Activated naive CD4-positive, alpha-beta T cell treated with anti-CD3 and anti-CD28 coated beads, Interleukin-2, amount 50 U/mL, for 72 hours (primary cell): ENCODE measurements at regions not wholly inside any gene's neighbourhood (a gene's known extent, or its start where the extent isn't known, plus 50 kb on each side); places are given as distances from the start of the nearest gene placed in this dataset.
"Not testable (repeated sequence)": the region's sequence is repeated elsewhere in the genome, so short reads cannot be mapped to it uniquely, and the experiment has no call there.

ENCODE experiments used
- ATAC-seq, 2 donors: fragments of 150-1000 bp; cut with Tn5 transposase; 2 replicates each; pipeline ENCODE4 v1.10.0; 2021; ENCODE audit warnings: mild to moderate bottlenecking in 2 of 2, moderate library complexity in 2 of 2
- DNase-seq, 2 donors: peaks; one replicate each; pipeline ENCODE4 v3.0.0; 2021 to 2022; ENCODE audit warnings: low spot score in 2 of 2
- H3K27ac Mint-ChIP-seq, 2 donors: one replicate each; pipeline ENCODE4 v1.8.0; 2022; ENCODE audit warnings: mild to moderate bottlenecking in 2 of 2, mixed read lengths in 2 of 2
- H3K36me3 Mint-ChIP-seq, 2 donors: one replicate each; pipeline ENCODE4 v1.8.0; 2022; ENCODE audit warnings: mixed read lengths in 2 of 2
- H3K9me3 Mint-ChIP-seq, 2 donors: one replicate each; pipeline ENCODE4 v1.8.0; 2022; ENCODE audit warnings: mixed read lengths in 2 of 2

DNA sequence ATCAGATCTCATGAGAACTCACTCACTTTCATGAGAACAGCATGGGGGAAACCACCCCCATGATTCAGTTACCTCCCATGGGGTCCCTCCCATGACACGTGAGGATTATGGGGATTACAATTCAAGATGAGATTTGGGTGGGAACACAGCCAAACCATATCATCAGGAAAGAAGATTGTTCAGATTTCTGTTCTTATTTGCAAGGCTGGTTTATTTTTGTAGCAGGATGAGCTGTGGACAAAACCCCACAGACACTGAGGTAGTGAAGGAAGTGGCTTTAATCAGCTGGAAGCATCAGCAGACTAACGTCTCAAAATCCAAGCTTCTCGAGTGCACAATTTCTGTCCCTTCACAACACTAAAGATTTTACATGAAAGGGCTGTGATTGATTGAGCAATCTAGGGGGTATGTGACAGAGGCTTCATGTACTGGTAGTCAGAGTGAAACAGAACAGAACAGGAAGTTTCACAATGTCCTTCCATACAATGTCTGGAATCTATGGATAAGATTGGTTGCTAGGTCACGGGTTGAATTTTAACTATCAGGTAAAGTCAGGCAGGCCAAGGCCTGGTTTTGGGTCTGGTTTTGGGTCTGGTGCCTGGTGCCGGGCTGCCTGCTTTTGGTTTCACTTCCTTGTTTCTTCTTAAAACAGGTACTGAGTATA lies 91.3 kb upstream of the ZNF366 start:
- no peaks in the 10 kb centered on the region for H3K36me3 Mint-ChIP-seq
- H3K27ac Mint-ChIP-seq: peak overlapping the region in 1 of 2 donors; percentile 30
- ATAC-seq (no peak), DNase-seq (no peak)
- H3K9me3 Mint-ChIP-seq: peaks cover 0 to 11% of the 10 kb centered on the region in 2 donors

GRCh38 chr5:72597456-72597948 lies 90.3 kb upstream of the ZNF366 start:
- DNase-seq: no peak
- Mint-ChIP-seq H3K9me3 (peaks cover 0 to 11% of the 10 kb centered on the region in 2 donors), H3K27ac (no peak overlapping the region), H3K36me3 (no peaks in the 10 kb centered on the region)
- no peak for ATAC-seq

DNA sequence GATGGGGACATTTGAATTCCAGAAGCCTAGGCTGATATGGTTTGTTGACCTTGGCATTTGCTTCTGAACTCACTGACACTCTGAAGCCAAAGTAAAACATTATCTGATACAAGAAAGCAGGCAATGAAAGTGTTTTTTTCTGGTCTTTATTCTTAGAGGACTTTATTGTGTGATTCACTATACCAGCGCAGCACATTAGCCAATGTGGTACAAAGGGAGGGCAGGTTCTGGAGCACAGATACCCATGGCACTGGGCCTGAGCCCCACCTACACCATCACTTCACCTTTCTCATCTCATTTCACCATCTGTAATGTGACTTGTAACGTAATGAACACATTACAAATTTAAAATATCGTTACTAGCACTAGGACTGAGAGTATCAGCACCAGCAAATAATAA lies 89.7 kb upstream of the ZNF366 start:
- Mint-ChIP-seq H3K27ac (no peak overlapping the region), H3K36me3 (no peaks in the 10 kb centered on the region), H3K9me3 (peaks cover 0 to 11% of the 10 kb centered on the region in 2 donors)
- ATAC-seq (no peak), DNase-seq (no peak)

GRCh38 chr5:72588640-72589039 lies 81.4 kb upstream of the ZNF366 start:
- no peaks in the 10 kb centered on the region for H3K36me3 Mint-ChIP-seq
- peaks cover 0 to 7% of the 10 kb centered on the region in 2 donors for H3K9me3 Mint-ChIP-seq
- H3K27ac Mint-ChIP-seq: no peak overlapping the region
- ATAC-seq: no peak
- no peak for DNase-seq

DNA sequence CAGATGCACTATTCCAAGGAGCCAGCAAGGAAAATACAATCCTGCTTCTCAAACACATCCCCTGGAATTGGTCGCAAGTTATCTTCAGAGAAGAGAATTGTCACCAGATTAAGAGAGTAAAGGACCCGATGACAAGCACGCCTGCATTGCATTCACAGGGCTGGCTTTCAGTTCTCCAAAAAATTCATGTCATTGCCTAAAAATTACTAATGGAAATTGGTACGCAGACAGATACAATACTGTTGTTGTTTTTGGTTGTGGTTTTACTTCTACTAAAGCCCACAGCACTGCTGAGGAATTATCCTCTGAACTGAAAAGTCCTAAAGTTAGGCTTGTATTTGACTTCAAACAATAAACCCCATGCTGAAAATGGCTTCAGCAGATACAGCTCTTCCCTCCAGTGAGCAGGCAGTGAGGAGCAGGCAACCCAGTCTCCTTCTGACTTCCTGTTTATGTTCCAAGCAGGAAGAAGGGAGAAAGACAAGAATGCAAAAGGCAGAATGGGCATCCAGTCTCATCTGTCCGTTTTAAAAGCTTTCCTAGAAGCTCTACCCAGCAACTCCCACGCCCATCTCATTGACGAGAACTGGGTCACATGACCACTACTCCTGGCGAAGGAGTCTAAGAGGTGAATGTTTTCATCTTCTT lies 80.6 kb upstream of the ZNF366 start:
- peaks cover 0 to under 1% of the 10 kb centered on the region in 2 donors for H3K36me3 Mint-ChIP-seq
- DNase-seq: no peak
- peaks cover 0 to 11% of the 10 kb centered on the region in 2 donors for H3K9me3 Mint-ChIP-seq

DNA sequence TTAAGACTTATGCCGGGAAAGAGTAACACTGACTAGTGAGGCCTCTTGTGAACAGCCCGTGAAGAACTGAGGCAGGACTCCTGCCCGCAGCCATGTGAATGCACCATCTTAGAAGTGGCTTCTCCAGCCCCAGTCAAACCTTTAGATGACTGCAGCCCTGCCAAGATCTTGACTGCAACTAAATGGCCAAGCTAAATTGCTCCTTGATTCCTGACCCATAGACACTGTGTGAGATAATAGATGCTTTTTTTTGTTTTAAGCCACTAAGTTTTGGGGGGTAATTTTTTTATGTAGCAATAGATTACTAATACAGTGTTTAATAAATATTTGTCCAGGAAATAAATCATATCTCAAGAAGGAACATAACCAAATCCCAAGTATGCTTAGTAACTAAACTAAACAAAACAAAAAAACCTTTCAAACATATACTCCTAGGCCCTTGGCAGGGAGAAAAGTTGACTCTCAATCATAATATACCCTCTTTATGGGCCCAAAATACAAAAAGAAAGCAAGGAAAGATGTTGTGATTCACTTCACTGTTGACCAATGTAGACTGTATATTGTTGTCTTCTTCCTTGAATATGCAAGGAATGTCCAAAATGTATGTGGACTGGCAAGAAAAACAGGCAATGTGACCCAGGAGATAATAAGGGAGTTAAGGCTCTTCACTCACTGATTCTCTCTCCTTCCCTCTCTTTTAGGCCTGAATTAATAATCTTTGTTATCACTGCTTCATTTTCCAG lies 79.7 kb upstream of the ZNF366 start:
- H3K9me3 Mint-ChIP-seq: peaks cover 3 to 11% of the 10 kb centered on the region in 2 donors
- ATAC-seq (no peak), DNase-seq (no peak)
- H3K36me3 Mint-ChIP-seq: peaks cover 0 to 5% of the 10 kb centered on the region in 2 donors
- H3K27ac Mint-ChIP-seq: no peak overlapping the region

More for the DNA sequence above, 80.6 kb upstream of the ZNF366 start:
- H3K27ac Mint-ChIP-seq: no peak overlapping the region
- no peak for ATAC-seq

DNA sequence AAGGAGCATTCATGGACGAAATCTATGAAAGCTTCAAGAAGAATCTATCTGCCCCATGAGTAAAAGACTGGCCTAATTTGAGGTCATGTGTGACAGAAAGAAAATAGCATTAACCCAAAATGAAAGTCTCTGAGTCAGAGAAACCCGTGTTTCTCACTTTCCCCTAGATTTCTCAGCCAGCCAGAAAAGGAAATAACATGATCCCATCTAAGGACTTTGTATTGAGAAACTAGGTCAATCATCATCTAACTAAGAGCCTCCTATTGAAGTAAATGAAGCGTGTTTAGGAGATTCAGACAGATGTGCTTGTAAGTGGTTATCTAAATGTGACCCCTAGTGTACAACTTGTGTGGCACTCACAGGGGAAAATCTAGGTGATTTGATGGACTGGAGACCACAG lies 77.3 kb upstream of the ZNF366 start:
- Mint-ChIP-seq H3K27ac (no peak overlapping the region), H3K9me3 (peaks cover 6 to 12% of the 10 kb centered on the region in 2 donors), H3K36me3 (peaks cover 3 to 10% of the 10 kb centered on the region in 2 donors)
- DNase-seq: no peak
- peak; percentile 29 to 96 for ATAC-seq

GRCh38 chr5:72579290-72579689 lies 72.1 kb upstream of the ZNF366 start:
- not testable (repeated sequence) for H3K27ac Mint-ChIP-seq, ATAC-seq, DNase-seq
- peaks cover 21 to 30% of the 10 kb centered on the region in 2 donors for H3K9me3 Mint-ChIP-seq
- H3K36me3 Mint-ChIP-seq: peaks cover 20 to 33% of the 10 kb centered on the region in 2 donors

- Mint-ChIP-seq H3K36me3 (peaks cover 6 to 12% of the 10 kb centered on the region in 2 donors), H3K9me3 (peaks cover 6 to 13% of the 10 kb centered on the region in 2 donors), H3K27ac (no peak overlapping the region)
- ATAC-seq (no peak), DNase-seq (no peak)
Observed at GRCh38 chr5:72572236-72572765, 65.1 kb upstream of the ZNF366 start.

DNA sequence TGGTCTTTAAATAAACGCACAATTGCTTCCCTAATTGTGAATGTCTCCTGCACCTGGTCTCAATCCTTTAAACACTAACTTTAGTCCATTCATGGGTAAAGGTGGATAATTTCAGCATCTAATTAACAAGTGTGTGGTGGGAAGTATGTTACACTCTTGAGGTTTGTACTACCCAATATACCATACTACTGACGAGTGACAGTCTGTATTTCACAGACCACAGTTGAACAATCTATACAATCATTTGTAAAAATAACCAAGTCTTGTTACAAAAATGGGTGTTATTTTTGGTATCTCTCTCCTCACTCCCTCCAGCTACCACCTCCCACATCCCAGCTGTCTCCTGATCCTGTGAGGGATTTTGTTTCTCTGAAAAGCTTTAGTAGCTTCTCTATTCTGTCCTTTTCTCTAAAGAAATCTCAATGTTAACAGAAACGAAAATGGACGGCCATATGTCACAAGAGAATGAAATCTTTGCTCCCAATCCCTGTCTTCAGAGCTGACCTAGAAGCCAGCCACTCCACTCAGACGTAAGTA lies 62.3 kb upstream of the ZNF366 start:
- ATAC-seq (no peak), DNase-seq (no peak)
- Mint-ChIP-seq H3K27ac (no peak overlapping the region), H3K9me3 (no peaks in the 10 kb centered on the region), H3K36me3 (no peaks in the 10 kb centered on the region)

DNA sequence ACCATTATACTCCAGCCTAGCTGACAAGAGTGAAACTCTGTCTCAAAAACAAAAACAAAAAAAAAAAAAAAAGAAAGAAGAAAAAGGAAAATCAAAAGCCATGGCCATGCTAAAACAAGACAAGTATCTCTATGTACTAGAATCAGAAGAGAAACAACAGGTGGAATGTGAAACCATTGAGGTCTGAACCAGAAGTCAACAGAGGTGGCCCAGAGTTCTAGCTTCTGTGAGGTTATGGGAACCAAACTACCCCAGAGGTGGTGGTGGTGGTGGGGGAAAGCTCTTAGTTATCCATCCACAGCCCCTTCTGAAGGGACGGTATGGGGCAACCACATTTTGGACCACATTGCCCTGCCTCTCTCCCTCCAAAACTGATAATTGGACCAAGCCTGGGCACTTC lies 59.5 kb upstream of the ZNF366 start:
- ATAC-seq (no peak), DNase-seq (no peak)
- no peak overlapping the region for H3K27ac Mint-ChIP-seq
- no peaks in the 10 kb centered on the region for H3K36me3 Mint-ChIP-seq
- H3K9me3 Mint-ChIP-seq: peaks cover 0 to 4% of the 10 kb centered on the region in 2 donors

- no peak for DNase-seq
- H3K27ac Mint-ChIP-seq: no peak overlapping the region
- H3K36me3 Mint-ChIP-seq: no peaks in the 10 kb centered on the region
- H3K9me3 Mint-ChIP-seq: peaks cover 0 to 4% of the 10 kb centered on the region in 2 donors
- no peak for ATAC-seq
Observed at GRCh38 chr5:72565513-72566289, 58.5 kb upstream of the ZNF366 start.

- no peak for DNase-seq
- no peak for ATAC-seq
- H3K27ac Mint-ChIP-seq: no peak overlapping the region
Observed at GRCh38 chr5:72562717-72563116, 55.5 kb upstream of the ZNF366 start.

GRCh38 chr5:72561148-72561972 lies 54.1 kb upstream of the ZNF366 start:
- Mint-ChIP-seq H3K9me3 (peaks cover 0 to 4% of the 10 kb centered on the region in 2 donors), H3K36me3 (no peaks in the 10 kb centered on the region), H3K27ac (no peak overlapping the region)
- ATAC-seq (no peak), DNase-seq (no peak)

More at GRCh38 chr5:72562717-72563116, 55.5 kb upstream of the ZNF366 start:
- H3K9me3 Mint-ChIP-seq: peaks cover 0 to 4% of the 10 kb centered on the region in 2 donors
- H3K36me3 Mint-ChIP-seq: no peaks in the 10 kb centered on the region
